ENCODE measurements at regions not wholly inside any gene's neighbourhood (a gene's known extent, or its start where the extent isn't known, plus 50 kb on each side); places are given as distances from the start of the nearest gene placed in this dataset.

DNA sequence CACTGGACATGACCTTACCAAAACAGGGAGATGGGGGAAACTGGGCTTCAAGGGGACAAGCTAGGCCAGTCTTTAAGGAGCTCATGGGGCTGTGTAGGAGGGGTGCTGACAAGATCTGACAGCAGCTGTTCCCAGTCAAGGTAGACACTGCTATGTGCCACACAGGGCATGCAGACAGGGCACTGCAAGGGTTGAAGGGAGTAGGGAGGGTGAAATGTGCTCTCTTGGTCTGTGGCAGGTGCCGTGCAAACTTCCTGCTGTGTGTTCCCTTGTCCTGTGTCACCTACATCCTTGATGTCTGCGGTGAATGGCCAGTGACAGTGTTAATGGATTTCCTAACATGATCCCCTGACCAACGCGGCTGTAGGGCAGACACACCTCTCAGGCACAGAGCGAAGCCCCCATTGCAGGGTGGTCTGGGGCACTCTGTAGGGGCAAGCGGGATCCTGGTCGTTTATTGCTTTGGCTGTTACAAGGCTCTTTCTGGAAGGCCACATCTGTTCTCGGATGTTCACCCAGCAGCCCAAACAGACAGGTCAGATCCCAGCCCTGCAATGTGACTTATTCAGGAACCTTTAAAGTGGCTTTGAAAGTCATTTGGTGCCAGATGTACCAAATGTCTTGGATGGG lies 199.5 kb upstream of the ZNF536 start:
- no peak for DNase-seq

DNA sequence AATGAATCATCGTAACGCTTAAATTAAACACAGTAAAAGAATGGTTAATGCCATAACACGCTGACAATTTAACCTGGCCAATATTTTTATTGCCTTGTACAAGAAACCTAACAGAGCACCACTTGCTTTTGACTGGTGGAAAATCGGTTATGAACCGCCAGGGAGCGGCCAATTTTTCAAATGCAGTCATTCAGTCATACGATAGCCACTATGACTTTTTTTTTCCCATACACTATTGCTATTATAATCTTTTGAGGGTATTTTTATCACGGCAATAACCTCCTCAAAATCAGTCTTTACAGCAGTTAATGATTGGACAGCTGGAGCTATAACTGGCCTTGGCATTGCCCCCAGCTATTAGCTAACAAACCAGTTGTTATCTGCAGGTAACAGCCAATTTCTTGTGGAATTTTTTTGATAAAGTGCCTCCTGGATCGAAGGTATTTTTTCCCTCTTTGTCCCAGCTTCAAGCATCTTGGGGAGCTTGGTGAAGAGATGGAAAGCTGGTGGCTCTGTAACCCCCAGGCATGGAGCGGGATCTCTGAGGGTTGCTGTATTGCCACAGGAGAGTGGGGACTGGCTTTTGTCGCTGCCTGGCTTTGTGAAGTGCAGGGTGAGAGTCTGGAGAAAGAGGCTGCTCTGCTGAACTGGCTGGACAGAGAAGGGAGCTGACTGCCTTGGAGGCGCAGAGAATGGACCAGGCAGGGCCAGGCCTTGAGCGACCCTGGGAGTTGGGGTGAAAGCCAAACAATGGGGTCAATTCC lies 198.4 kb upstream of the ZNF536 start:
- no peak for DNase-seq

DNA sequence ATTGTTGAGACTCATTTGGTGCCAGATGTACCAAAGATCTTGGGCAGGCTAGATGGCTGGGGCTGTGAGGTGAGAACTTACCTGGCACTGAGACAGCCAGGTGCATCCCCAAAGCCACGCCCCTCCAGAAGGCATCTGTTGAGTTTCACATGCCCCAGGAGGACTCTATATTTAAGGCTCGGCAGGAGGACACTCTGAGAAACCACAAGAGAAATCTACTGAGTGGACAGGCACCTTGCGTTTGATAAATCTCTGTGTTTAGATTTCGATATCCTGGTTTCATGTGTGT lies 197.9 kb upstream of the ZNF536 start:
- no peak for DNase-seq

GRCh38 chr19:30174791-30175190 lies 197.4 kb upstream of the ZNF536 start:
- DNase-seq: no peak

DNA sequence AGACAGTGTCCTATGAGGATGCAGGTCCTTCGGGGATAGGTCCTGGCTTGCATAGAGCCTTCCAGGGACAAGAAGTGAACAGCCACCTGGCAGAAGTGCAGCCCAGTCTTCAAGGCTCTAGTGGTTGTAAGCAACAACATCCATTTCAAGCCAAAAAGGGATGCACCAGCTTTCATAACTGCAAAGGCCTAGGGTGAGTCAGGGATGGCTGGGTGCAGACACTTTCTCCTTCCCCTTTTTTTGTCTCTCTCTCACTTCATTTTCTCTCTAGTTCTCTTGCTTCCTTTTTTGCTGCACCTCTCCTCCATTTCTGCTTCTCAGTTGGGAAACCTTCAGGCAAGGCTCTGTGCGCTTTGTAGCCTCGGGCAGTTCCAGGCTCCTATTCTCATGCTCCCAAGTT lies 196.2 kb upstream of the ZNF536 start:
- peak; percentile 1 for DNase-seq

DNA sequence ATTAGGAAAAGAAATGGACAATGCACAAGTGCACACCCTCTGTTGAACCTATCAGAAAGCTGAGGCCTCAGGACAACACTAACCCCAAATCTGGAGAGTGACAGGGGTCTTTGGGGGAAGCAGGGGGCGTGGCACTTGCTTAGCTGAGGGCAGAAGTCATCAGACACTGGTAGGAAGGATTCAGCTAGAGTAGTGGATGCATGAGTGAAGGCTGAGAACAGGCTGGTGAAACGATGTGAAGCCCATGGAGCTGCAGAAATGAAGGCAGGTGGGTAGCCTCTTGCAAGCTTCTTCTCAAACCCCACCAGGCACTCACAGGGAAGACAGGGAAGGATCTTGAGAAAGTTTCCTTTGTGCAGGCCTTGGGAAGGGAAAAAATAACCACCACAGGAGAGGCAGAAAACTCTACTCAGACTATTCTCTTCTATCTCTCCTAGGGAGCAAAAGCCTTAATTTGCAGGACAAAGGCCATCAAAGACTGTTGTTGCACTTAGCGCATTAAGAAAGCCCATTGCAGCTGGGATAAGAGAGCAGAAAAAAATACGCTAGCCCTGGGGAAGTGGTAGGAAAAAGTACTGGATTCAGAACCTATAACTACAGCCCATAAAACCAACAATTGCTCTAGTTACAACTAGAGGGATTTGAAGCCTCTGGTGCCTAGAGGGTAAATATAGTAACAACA lies 193.3 kb upstream of the ZNF536 start:
- no peak for DNase-seq

GRCh38 chr19:30180691-30181090 lies 191.5 kb upstream of the ZNF536 start:
- DNase-seq: no peak

GRCh38 chr19:30183807-30184490 lies 188.2 kb upstream of the ZNF536 start:
- DNase-seq: no peak

GRCh38 chr19:30202060-30202600 lies 170.1 kb upstream of the ZNF536 start:
- DNase-seq: no peak

- no peak for DNase-seq
Measured at GRCh38 chr19:30204721-30205120, 167.5 kb upstream of the ZNF536 start.

DNA sequence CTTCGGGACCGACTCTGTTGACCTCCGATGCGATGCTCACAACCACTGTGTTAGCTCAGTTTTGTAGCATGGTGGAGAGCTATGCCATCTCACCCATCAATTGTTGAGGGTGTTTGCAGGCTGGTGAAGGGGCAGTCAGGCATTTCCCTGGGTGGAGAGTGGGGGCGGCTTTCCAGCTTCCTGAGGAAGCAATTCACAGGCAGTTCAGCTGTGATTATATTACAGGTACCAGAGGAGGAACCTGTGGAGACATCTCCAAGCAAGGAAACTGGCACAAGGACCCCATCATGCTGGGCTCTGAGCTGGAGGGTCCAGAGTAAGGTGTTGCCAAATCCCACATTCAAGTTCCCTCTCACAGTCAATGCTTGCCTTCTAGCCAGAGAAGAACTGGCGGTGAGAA lies 166.0 kb upstream of the ZNF536 start:
- DNase-seq: no peak

DNA sequence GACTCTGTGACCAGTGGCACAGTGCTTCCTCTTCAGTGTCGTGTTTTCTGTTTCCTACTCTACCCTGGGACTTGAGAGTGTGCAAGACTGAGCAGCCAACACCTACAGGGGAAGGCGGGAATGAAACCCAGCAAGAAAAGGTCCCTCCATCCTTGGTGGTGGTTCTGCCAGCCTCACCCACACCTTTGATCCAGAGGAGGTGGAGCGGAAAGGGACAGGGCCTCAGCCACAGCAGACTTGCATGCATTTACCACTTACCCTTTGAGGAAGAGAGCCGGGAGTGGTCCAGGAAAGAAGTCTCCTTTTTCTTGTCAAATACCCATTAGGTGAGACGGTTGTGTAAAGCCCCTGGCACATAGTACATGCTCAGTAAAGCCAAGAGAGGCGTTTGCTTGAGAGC lies 164.8 kb upstream of the ZNF536 start:
- no peak for DNase-seq

- DNase-seq: no peak
Measured at GRCh38 chr19:30208436-30209060, 163.6 kb upstream of the ZNF536 start.

GRCh38 chr19:30209617-30210600 lies 162.3 kb upstream of the ZNF536 start:
- DNase-seq: no peak

GRCh38 chr19:30212574-30212973 lies 159.6 kb upstream of the ZNF536 start:
- DNase-seq: no peak

DNA sequence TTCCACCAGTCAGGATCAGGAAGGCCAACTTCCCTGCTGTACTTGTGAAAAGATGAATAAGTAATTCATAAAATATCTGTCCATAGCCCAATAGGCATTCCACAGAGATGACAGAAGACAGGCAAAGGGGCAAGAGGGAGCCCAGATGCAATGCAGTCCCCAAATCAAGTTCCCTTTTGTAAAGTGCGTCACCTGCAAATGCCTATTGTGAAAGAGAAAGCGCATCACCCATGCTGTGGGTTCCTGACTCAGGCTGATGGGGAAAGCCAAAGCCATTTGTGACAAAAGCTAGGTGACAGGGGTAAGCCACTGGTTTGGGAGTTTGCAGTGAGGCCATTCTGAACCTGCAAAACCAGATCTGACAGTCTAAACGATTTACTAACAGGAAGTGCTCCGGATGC lies 157.5 kb upstream of the ZNF536 start:
- DNase-seq: peak; percentile 38

GRCh38 chr19:30215248-30215647 lies 156.9 kb upstream of the ZNF536 start:
- DNase-seq: no peak

- DNase-seq: no peak
Measured at GRCh38 chr19:30216453-30216852, 155.7 kb upstream of the ZNF536 start.

DNA sequence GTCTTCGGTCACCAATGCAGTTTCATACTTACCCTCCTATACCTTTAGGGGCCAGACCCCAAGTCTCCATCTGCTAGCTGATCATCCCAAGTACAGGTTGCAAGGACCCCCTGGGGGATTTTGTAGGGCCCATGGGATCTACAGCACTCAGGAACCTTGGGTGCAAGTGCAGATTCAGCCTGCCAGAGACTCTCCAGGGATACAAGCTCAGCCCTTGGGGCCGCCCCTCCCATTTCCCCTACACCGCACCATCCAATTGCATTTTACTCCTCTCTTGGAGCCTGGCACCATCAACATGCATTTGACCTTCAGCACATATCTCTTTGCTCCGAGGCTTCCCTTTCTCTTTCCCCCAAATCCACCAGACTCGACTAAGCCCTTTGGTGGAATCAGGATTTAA lies 154.7 kb upstream of the ZNF536 start:
- no peak for DNase-seq

DNA sequence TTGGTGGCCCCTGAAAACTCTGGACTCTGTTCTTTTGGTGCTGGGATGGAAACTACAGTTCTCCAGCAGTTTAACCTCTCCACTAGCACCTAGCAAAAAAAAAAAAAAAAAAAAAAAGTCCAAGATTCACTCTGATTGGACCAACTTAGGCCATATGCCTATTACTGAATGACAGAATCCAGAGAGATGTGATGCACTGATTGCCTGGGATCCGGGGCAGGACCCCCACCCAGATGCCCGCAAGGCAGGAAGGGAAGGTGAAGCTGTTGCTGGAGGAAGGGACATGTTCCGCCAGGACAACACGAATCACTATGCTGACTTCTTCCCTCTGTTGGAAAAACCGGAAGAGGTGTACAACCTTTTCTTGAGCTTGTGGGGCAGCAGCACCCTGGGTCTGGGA lies 152.5 kb upstream of the ZNF536 start:
- no peak for DNase-seq

- DNase-seq: no peak
Measured at GRCh38 chr19:30221176-30221575, 151.0 kb upstream of the ZNF536 start.

GRCh38 chr19:30222428-30222873 lies 149.7 kb upstream of the ZNF536 start:
- DNase-seq: peak; percentile 45
